HL-60 (cell line): ENCODE measurements at regions not wholly inside any gene's neighbourhood (a gene's known extent, or its start where the extent isn't known, plus 50 kb on each side); places are given as distances from the start of the nearest gene placed in this dataset.

Experiments
- DNase-seq, 2 experiments: peaks; one replicate each; pipeline ENCODE4 v3.0.0-alpha.2; 2010 to 2020; ENCODE audit warnings: low read depth in 1 of 2, low spot score in 1 of 2
- H3K27ac ChIP-seq: fragments of 250-450 bp; sonication (Bioruptor Pico); replicated peaks from 2 replicates; pipeline ENCODE4 v1.5.1; 2020; ENCODE audit warnings: mild to moderate bottlenecking, moderate library complexity
- H3K27me3 ChIP-seq: fragments of 250-450 bp; sonication (Bioruptor Pico); 2 replicates; pipeline ENCODE4 v1.5.1; 2021; ENCODE audit warnings: mild to moderate bottlenecking, moderate library complexity; ENCODE audit not compliant: insufficient read depth, poor library complexity, severe bottlenecking
- H3K4me3 ChIP-seq: replicated peaks from 2 replicates; pipeline ENCODE4 v1.5.1; 2011; ENCODE audit warnings: mild to moderate bottlenecking, control low read depth, low read length; ENCODE audit not compliant: insufficient read depth
- CTCF ChIP-seq: IDR thresholded peaks from one replicate; pipeline ENCODE4 v1.5.1; 2011; ENCODE audit warnings: low read length, control low read depth, inconsistent platforms; ENCODE audit not compliant: insufficient read depth
- GABPA ChIP-seq: IDR thresholded peaks from 2 replicates; pipeline ENCODE4 v1.6.1; 2012; ENCODE audit warnings: low read depth
- POLR2AphosphoS5 ChIP-seq: IDR thresholded peaks from 2 replicates; pipeline ENCODE4 v1.6.1; 2012; ENCODE audit warnings: low read depth
- REST ChIP-seq: IDR thresholded peaks from 2 replicates; pipeline ENCODE4 v1.6.1; 2012; ENCODE audit warnings: low read depth; ENCODE audit not compliant: insufficient replicate concordance
- SPI1 ChIP-seq: IDR thresholded peaks from 2 replicates; pipeline ENCODE4 v1.6.1; 2012; ENCODE audit warnings: low read depth, mild to moderate bottlenecking, borderline replicate concordance

- Histone ChIP-seq H3K4me3 (no peak overlapping the region), H3K27ac (no peak overlapping the region), H3K27me3 (no peaks in the 10 kb centered on the region)
- TF ChIP-seq POLR2AphosphoS5 (no peak), GABPA (no peak), REST (no peak), CTCF (no peak), SPI1 (no peak)
- no peak for DNase-seq
Measured at GRCh38 chr6:103875221-103875620, 984.5 kb downstream of the HACE1 start.

GRCh38 chr6:103874575-103874974 is 985.1 kb downstream of the HACE1 start:
- Histone ChIP-seq H3K4me3 (no peak overlapping the region), H3K27me3 (no peaks in the 10 kb centered on the region), H3K27ac (no peak overlapping the region)
- DNase-seq = no peak
- TF ChIP-seq GABPA (no peak), CTCF (no peak), REST (no peak), POLR2AphosphoS5 (no peak), SPI1 (no peak)

- no peaks in the 10 kb centered on the region for H3K27me3 ChIP-seq
- no peak overlapping the region for H3K4me3 ChIP-seq
- no peak for TF ChIP-seq GABPA
- no peak for TF ChIP-seq REST
- TF ChIP-seq POLR2AphosphoS5 = no peak
- no peak for TF ChIP-seq SPI1
- no peak for TF ChIP-seq CTCF
- no peak overlapping the region for H3K27ac ChIP-seq
- no peak for DNase-seq
Measured at GRCh38 chr6:103872678-103873077, 987.0 kb downstream of the HACE1 start.
